Rectal smooth muscle tissue (tissue), 1 donor: ENCODE measurements at regions not wholly inside any gene's neighbourhood (a gene's known extent, or its start where the extent isn't known, plus 50 kb on each side); places are given as distances from the start of the nearest gene placed in this dataset.
A peak's percentile ranks its signal among the peaks of the same experiment; 100 is the strongest.
"Not testable (repeated sequence)": the region's sequence is repeated elsewhere in the genome, so short reads cannot be mapped to it uniquely, and the experiment has no call there.

Source experiments
- H3K27ac ChIP-seq: one replicate; pipeline ENCODE4 v1.7.0; 2013; ENCODE audit warnings: low read depth, low read length, inconsistent platforms
- H3K27me3 ChIP-seq: one replicate; pipeline ENCODE4 v1.7.0; 2013; ENCODE audit warnings: low read length; ENCODE audit not compliant: control insufficient read depth, insufficient read depth
- H3K36me3 ChIP-seq: one replicate; pipeline ENCODE4 v1.7.0; 2013; ENCODE audit warnings: low read length; ENCODE audit not compliant: control insufficient read depth, insufficient read depth
- H3K4me1 ChIP-seq: one replicate; pipeline ENCODE4 v1.7.0; 2013; ENCODE audit warnings: low read length; ENCODE audit not compliant: control insufficient read depth, insufficient read depth
- H3K4me3 ChIP-seq: one replicate; pipeline ENCODE4 v1.7.0; 2013; ENCODE audit warnings: low read length
- H3K9ac ChIP-seq: one replicate; pipeline ENCODE4 v1.7.0; 2013; ENCODE audit warnings: low read length

DNA sequence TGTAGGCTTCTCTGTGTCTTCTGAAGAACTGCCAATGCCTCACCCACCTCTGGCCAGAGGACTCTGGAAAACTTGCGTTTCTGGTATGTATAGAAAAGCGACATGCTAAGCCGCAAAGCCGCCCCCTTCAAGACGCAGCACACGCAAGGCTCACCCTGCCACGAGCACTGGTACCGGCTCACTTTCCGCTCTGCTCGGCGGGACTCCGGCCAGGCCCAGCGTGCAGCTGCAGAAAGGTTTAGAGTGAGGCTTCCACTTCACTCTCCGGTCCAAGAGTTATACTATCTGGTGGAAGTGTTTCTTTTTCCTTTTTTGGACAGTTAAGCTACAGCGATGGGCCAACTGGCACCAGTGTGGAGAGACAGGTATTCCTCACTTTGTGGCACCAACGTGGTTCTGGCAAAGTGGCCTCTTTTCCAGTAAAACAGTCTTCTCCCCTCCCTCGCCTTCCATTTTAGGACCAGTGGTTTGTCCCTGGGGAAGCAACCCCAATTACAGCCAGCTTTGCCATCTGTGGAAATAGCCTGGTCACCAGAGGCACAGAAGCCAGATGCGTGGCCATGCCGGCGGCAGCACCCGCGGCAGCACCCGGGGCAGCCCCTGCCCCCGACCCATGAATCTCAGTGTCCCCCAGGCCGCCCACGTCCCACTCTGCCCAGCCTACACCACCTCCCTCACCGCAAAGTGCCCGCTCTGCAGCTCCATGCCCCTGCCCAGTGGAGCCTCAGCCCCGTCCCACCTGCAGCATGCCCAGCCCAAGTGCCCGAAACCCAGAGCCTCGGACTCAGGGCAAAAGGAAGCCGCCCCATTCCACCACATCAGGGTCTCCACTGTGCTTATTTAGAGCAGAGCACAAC lies 91.6 kb upstream of the CTDP1 start:
- H3K4me1 ChIP-seq = peaks cover 16% of the 10 kb centered on the region
- H3K36me3 ChIP-seq = no peaks in the 10 kb centered on the region
- H3K4me3 ChIP-seq = no peak overlapping the region
- no peaks in the 10 kb centered on the region for H3K27me3 ChIP-seq
- H3K9ac ChIP-seq = no peak overlapping the region
- H3K27ac ChIP-seq = peak overlapping the region; percentile 61

GRCh38 chr18:79588636-79589481 lies 90.7 kb upstream of the CTDP1 start:
- H3K9ac ChIP-seq = no peak overlapping the region
- H3K4me3 ChIP-seq = no peak overlapping the region
- no peaks in the 10 kb centered on the region for H3K27me3 ChIP-seq
- H3K4me1 ChIP-seq = peaks cover 16% of the 10 kb centered on the region
- H3K36me3 ChIP-seq = no peaks in the 10 kb centered on the region
- peak overlapping the region; percentile 61 for H3K27ac ChIP-seq

GRCh38 chr18:79589601-79590091 lies 90.0 kb upstream of the CTDP1 start:
- Histone ChIP-seq H3K27ac (peak overlapping the region; percentile 61), H3K9ac (no peak overlapping the region), H3K4me3 (no peak overlapping the region)

DNA sequence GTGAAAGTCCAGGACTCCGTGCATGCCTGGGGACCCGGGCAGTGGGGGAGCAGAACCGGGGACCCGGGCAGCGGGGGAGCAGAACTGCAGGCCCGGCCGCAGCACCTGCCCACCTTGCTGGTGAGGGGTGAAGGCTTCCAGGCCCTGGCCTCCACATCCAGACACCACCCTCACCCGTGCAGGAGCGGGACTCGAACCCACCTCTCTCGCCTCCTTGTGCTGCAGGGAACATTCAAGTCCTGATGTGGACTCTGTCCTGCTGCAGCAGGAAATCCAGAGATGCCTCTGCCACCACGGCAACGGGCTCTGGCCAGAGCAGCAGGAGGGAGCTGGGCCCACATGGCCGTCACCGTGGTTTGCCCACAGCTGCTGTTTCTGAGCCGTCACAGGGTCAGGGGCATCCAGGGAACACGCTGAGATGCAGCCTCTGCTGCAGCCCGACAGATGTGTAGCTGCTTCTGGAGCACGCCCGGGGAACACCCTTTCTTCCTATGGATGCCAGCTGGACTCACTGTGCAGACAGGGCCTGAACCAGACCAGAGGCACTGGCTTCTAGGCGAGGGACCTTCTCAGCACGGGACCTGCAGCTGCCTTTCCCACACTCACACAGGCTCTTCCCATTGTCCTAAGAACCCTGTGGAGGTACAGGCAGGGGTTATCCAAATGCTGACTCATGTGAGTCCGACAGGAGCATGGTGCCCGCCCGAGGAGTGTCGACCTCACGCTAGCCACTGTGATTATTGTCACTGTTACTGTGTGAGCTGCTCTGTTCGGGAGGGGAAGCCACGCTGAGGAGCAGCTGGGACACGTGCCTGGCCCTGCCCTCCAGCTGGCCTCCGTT lies 89.2 kb upstream of the CTDP1 start:
- no peak overlapping the region for H3K9ac ChIP-seq
- peaks cover 16% of the 10 kb centered on the region for H3K4me1 ChIP-seq
- H3K27me3 ChIP-seq = no peaks in the 10 kb centered on the region
- H3K27ac ChIP-seq = no peak overlapping the region
- no peaks in the 10 kb centered on the region for H3K36me3 ChIP-seq
- no peak overlapping the region for H3K4me3 ChIP-seq

More at GRCh38 chr18:79589601-79590091, 90.0 kb upstream of the CTDP1 start:
- H3K4me1 ChIP-seq = peaks cover 16% of the 10 kb centered on the region
- H3K27me3 ChIP-seq = no peaks in the 10 kb centered on the region
- no peaks in the 10 kb centered on the region for H3K36me3 ChIP-seq

GRCh38 chr18:79591032-79591308 lies 88.6 kb upstream of the CTDP1 start:
- no peaks in the 10 kb centered on the region for H3K27me3 ChIP-seq
- H3K9ac ChIP-seq = no peak overlapping the region
- no peak overlapping the region for H3K4me3 ChIP-seq
- no peak overlapping the region for H3K27ac ChIP-seq
- no peaks in the 10 kb centered on the region for H3K36me3 ChIP-seq
- peaks cover 16% of the 10 kb centered on the region for H3K4me1 ChIP-seq

- H3K4me1 ChIP-seq = peaks cover 11% of the 10 kb centered on the region
- not testable (repeated sequence) for H3K36me3 ChIP-seq, H3K27me3 ChIP-seq, H3K27ac ChIP-seq, H3K9ac ChIP-seq, H3K4me3 ChIP-seq
Observed at GRCh38 chr18:79592684-79593083, 86.9 kb upstream of the CTDP1 start.

DNA sequence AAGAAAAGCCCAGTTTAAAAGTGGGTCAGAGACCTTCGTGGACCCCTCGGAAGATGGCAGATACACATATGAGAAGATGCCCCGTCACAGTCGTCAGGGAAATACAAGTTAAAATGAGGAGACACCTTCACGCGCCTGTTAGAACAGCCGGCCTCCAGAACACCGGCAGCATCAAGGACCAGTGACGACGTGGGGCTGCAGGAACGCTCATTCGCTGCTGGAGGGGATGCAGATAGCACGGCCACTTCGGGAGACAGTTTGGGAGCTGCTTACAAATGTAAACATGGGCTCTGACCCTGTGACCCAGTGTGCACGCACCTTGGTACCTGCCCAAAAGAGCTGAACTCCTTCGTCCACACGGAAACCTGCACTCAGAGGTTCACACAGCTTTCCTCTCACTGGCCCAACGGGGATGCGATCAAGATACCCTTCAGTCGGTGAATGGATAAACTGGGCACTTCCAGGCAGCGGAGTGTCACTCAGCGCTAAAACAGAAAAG lies 83.7 kb upstream of the CTDP1 start:
- no peak overlapping the region for H3K9ac ChIP-seq
- no peaks in the 10 kb centered on the region for H3K4me1 ChIP-seq
- H3K4me3 ChIP-seq = no peak overlapping the region
- H3K27me3 ChIP-seq = no peaks in the 10 kb centered on the region
- H3K36me3 ChIP-seq = no peaks in the 10 kb centered on the region
- no peak overlapping the region for H3K27ac ChIP-seq

DNA sequence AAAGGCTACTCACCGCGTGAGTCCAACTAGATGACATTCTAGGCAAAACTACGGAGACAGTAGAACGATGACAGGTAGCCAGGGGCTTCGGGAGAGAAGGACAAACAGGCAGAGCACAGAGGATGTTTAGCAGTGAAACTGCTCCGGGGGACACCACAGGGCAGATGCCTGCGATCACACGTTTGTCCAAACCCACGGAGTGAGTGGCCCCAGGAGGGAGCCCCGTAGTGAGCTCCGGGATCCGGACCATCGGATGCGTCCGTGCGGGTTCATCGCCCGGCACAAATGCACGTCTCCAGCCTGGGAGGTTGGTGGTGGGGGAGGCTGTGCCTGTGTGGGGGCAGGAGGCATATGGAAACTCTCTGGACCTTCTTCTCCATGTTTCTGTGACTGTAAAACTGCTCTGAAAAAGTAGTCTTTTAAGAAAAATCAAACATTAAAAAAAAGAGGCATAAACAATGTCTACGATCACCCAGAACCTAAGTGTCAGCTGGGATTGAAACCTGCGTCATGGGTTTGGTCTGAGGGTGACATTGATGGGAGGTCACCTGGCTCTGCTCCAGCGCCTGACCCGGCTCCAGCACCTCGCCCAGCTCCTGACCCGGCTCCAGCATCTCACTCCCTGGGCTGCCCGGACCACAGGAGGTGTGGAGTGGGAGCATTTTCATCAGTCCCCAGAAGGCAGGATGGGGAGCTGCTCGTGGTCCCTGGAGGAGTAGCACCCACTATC lies 83.0 kb upstream of the CTDP1 start:
- Histone ChIP-seq H3K27ac (no peak overlapping the region), H3K4me3 (no peak overlapping the region), H3K27me3 (no peaks in the 10 kb centered on the region), H3K4me1 (no peaks in the 10 kb centered on the region), H3K36me3 (no peaks in the 10 kb centered on the region), H3K9ac (no peak overlapping the region)

DNA sequence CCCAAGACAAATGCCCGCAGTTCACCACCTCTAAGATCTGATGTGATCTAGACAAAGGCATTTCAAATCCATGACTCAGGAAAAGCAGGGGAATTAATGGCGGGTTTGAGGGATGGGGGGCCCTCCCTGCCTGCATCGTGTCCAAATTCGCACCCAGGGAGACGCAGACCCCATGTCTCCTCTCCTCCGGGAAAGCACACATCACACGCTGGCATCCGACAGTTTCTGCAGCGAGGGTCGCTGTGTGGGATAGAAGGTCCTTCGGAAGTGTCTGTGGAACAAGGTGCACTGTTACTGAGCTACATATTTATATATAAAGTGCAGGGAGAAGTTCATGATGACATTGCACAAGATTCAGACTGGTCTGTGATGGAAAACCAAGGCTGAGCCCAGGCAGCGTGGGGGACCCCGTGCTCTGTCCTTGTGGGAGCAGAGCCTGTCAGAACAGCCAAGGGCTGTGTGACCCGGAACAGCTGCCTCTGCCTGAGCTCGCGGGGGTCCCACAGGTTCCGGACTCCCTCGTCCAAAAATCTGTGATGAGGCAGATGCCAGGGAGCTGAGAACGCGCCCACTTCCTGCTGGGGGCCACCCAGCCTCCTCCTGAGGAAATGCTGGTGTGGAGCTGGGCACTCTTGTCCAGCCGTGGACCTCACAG lies 82.3 kb upstream of the CTDP1 start:
- H3K9ac ChIP-seq = no peak overlapping the region
- H3K36me3 ChIP-seq = no peaks in the 10 kb centered on the region
- no peak overlapping the region for H3K4me3 ChIP-seq
- no peaks in the 10 kb centered on the region for H3K27me3 ChIP-seq
- H3K27ac ChIP-seq = no peak overlapping the region
- H3K4me1 ChIP-seq = no peaks in the 10 kb centered on the region

- Histone ChIP-seq H3K27me3 (no peaks in the 10 kb centered on the region), H3K4me3 (no peak overlapping the region), H3K9ac (no peak overlapping the region), H3K27ac (no peak overlapping the region), H3K36me3 (no peaks in the 10 kb centered on the region), H3K4me1 (no peaks in the 10 kb centered on the region)
Observed at GRCh38 chr18:79597831-79598632, 81.6 kb upstream of the CTDP1 start.
